ENCODE measurements at regions not wholly inside any gene's neighbourhood (a gene's known extent, or its start where the extent isn't known, plus 50 kb on each side); places are given as distances from the start of the nearest gene placed in this dataset.

- no peak for ATAC-seq (replicated peaks)
- H3K27me3 Mint-ChIP-seq: peaks cover 0 to 5% of the 10 kb centered on the region in 2 donors
- no peak overlapping the region for H3K4me3 Mint-ChIP-seq
- peaks cover 1 to 3% of the 10 kb centered on the region in 2 donors for H3K9me3 Mint-ChIP-seq
- H3K36me3 Mint-ChIP-seq: no peaks in the 10 kb centered on the region
- no peak for DNase-seq
- no peaks in the 10 kb centered on the region for H3K4me1 Mint-ChIP-seq
- H3K27ac Mint-ChIP-seq: no peak overlapping the region
These were observed 143.1 kb upstream of the PROX1 start for GRCh38 chr1:213844632-213845031.

GRCh38 chr1:213852107-213852506, 135.7 kb upstream of the PROX1 start:
- H3K27ac Mint-ChIP-seq: no peak overlapping the region
- H3K4me1 Mint-ChIP-seq: no peaks in the 10 kb centered on the region
- no peak for DNase-seq
- no peak overlapping the region for H3K4me3 Mint-ChIP-seq
- peaks cover 0 to 1% of the 10 kb centered on the region in 2 donors for H3K9me3 Mint-ChIP-seq
- no peak for ATAC-seq (replicated peaks)
- H3K27me3 Mint-ChIP-seq: no peaks in the 10 kb centered on the region
- no peaks in the 10 kb centered on the region for H3K36me3 Mint-ChIP-seq

GRCh38 chr1:213858581-213858980, 129.2 kb upstream of the PROX1 start:
- no peaks in the 10 kb centered on the region for H3K4me1 Mint-ChIP-seq
- H3K4me3 Mint-ChIP-seq: no peak overlapping the region
- ATAC-seq (replicated peaks) (no peak), DNase-seq (no peak)
- H3K9me3 Mint-ChIP-seq: no peaks in the 10 kb centered on the region
- no peaks in the 10 kb centered on the region for H3K36me3 Mint-ChIP-seq
- H3K27ac Mint-ChIP-seq: no peak overlapping the region
- H3K27me3 Mint-ChIP-seq: peaks cover 0 to 4% of the 10 kb centered on the region in 2 donors

- Mint-ChIP-seq H3K27ac (no peak overlapping the region), H3K27me3 (peaks cover 0 to 4% of the 10 kb centered on the region in 2 donors), H3K4me1 (no peaks in the 10 kb centered on the region), H3K4me3 (no peak overlapping the region), H3K36me3 (no peaks in the 10 kb centered on the region), H3K9me3 (no peaks in the 10 kb centered on the region)
- ATAC-seq (replicated peaks) (no peak), DNase-seq (no peak)
These were observed 125.9 kb upstream of the PROX1 start for GRCh38 chr1:213861841-213862240.

GRCh38 chr1:213864091-213864490, 123.7 kb upstream of the PROX1 start:
- no peak for DNase-seq
- Mint-ChIP-seq H3K4me1 (no peaks in the 10 kb centered on the region), H3K36me3 (no peaks in the 10 kb centered on the region), H3K27me3 (peaks cover 0 to 4% of the 10 kb centered on the region in 2 donors), H3K4me3 (no peak overlapping the region), H3K9me3 (no peaks in the 10 kb centered on the region), H3K27ac (no peak overlapping the region)
- ATAC-seq (replicated peaks): no peak

GRCh38 chr1:213868482-213868881, 119.3 kb upstream of the PROX1 start:
- Mint-ChIP-seq H3K27me3 (no peaks in the 10 kb centered on the region), H3K4me1 (no peaks in the 10 kb centered on the region), H3K9me3 (peaks cover 3 to 4% of the 10 kb centered on the region in 2 donors), H3K4me3 (no peak overlapping the region), H3K36me3 (no peaks in the 10 kb centered on the region), H3K27ac (no peak overlapping the region)
- no peak for DNase-seq
- no peak for ATAC-seq (replicated peaks)

GRCh38 chr1:213871179-213871578, 116.6 kb upstream of the PROX1 start:
- ATAC-seq (replicated peaks) (no peak), DNase-seq (no peak)
- Mint-ChIP-seq H3K27ac (no peak overlapping the region), H3K4me3 (no peak overlapping the region), H3K27me3 (no peaks in the 10 kb centered on the region), H3K36me3 (no peaks in the 10 kb centered on the region), H3K9me3 (peaks cover 3 to 4% of the 10 kb centered on the region in 2 donors), H3K4me1 (no peaks in the 10 kb centered on the region)

GRCh38 chr1:213874789-213875188, 113.0 kb upstream of the PROX1 start:
- Mint-ChIP-seq H3K9me3 (peaks cover 3 to 4% of the 10 kb centered on the region in 2 donors), H3K27ac (no peak overlapping the region), H3K36me3 (no peaks in the 10 kb centered on the region), H3K4me1 (no peaks in the 10 kb centered on the region), H3K4me3 (no peak overlapping the region), H3K27me3 (no peaks in the 10 kb centered on the region)
- DNase-seq (no peak), ATAC-seq (replicated peaks) (no peak)

GRCh38 chr1:213876531-213876930, 111.2 kb upstream of the PROX1 start:
- H3K27me3 Mint-ChIP-seq: no peaks in the 10 kb centered on the region
- H3K4me1 Mint-ChIP-seq: no peaks in the 10 kb centered on the region
- no peaks in the 10 kb centered on the region for H3K36me3 Mint-ChIP-seq
- DNase-seq (no peak), ATAC-seq (replicated peaks) (no peak)
- no peak overlapping the region for H3K4me3 Mint-ChIP-seq
- H3K27ac Mint-ChIP-seq: no peak overlapping the region
- peaks cover 4 to 6% of the 10 kb centered on the region in 2 donors for H3K9me3 Mint-ChIP-seq

GRCh38 chr1:213883618-213884017, 104.2 kb upstream of the PROX1 start:
- DNase-seq: no peak
- no peak for ATAC-seq (replicated peaks)
- Mint-ChIP-seq H3K9me3 (peaks cover 4 to 5% of the 10 kb centered on the region in 2 donors), H3K27me3 (no peaks in the 10 kb centered on the region), H3K4me1 (no peaks in the 10 kb centered on the region), H3K36me3 (no peaks in the 10 kb centered on the region), H3K4me3 (no peak overlapping the region), H3K27ac (no peak overlapping the region)

GRCh38 chr1:213884402-213884801, 103.4 kb upstream of the PROX1 start:
- Mint-ChIP-seq H3K4me3 (no peak overlapping the region), H3K36me3 (no peaks in the 10 kb centered on the region), H3K4me1 (no peaks in the 10 kb centered on the region), H3K9me3 (peaks cover 4 to 5% of the 10 kb centered on the region in 2 donors), H3K27me3 (no peaks in the 10 kb centered on the region), H3K27ac (no peak overlapping the region)
- ATAC-seq (replicated peaks) (no peak), DNase-seq (no peak)

GRCh38 chr1:213884942-213885341, 102.8 kb upstream of the PROX1 start:
- no peak overlapping the region for H3K4me3 Mint-ChIP-seq

GRCh38 chr1:213887842-213888241, 99.9 kb upstream of the PROX1 start:
- Mint-ChIP-seq H3K27ac (no peak overlapping the region), H3K27me3 (peaks cover 0 to 5% of the 10 kb centered on the region in 2 donors), H3K9me3 (peaks cover 0 to 3% of the 10 kb centered on the region in 2 donors), H3K4me1 (no peaks in the 10 kb centered on the region), H3K4me3 (no peak overlapping the region), H3K36me3 (no peaks in the 10 kb centered on the region)
- DNase-seq (no peak), ATAC-seq (replicated peaks) (no peak)

More at GRCh38 chr1:213884942-213885341, 102.8 kb upstream of the PROX1 start:
- peaks cover 0 to under 1% of the 10 kb centered on the region in 2 donors for H3K27me3 Mint-ChIP-seq
- H3K4me1 Mint-ChIP-seq: no peaks in the 10 kb centered on the region
- ATAC-seq (replicated peaks) (no peak), DNase-seq (no peak)
- H3K27ac Mint-ChIP-seq: no peak overlapping the region
- peaks cover 4 to 5% of the 10 kb centered on the region in 2 donors for H3K9me3 Mint-ChIP-seq
- no peaks in the 10 kb centered on the region for H3K36me3 Mint-ChIP-seq

- peaks cover 0 to 5% of the 10 kb centered on the region in 2 donors for H3K27me3 Mint-ChIP-seq
- H3K4me1 Mint-ChIP-seq: no peaks in the 10 kb centered on the region
- no peak overlapping the region for H3K27ac Mint-ChIP-seq
- H3K9me3 Mint-ChIP-seq: peaks cover 3 to 6% of the 10 kb centered on the region in 2 donors
- DNase-seq (no peak), ATAC-seq (replicated peaks) (no peak)
- no peaks in the 10 kb centered on the region for H3K36me3 Mint-ChIP-seq
- no peak overlapping the region for H3K4me3 Mint-ChIP-seq
These were observed 95.5 kb upstream of the PROX1 start for GRCh38 chr1:213891989-213892902.

GRCh38 chr1:213898684-213899083, 89.1 kb upstream of the PROX1 start:
- no peak for ATAC-seq (replicated peaks)
- no peak overlapping the region for H3K4me3 Mint-ChIP-seq
- no peak overlapping the region for H3K27ac Mint-ChIP-seq

More at GRCh38 chr1:213898684-213899083, 89.1 kb upstream of the PROX1 start:
- Mint-ChIP-seq H3K4me1 (no peaks in the 10 kb centered on the region), H3K9me3 (peaks cover 0 to 6% of the 10 kb centered on the region in 2 donors), H3K27me3 (peaks cover 0 to 5% of the 10 kb centered on the region in 2 donors), H3K36me3 (no peaks in the 10 kb centered on the region)
- no peak for DNase-seq
